NCI-H2107 (cell line): ENCODE measurements at regions not wholly inside any gene's neighbourhood (a gene's known extent, or its start where the extent isn't known, plus 50 kb on each side); places are given as distances from the start of the nearest gene placed in this dataset.

ENCODE experiments used
- DNase-seq: peaks from one replicate; lab custom pipeline; 2025; lab: John Stamatoyannopoulos, UW

- DNase-seq: no peak
Observed at GRCh38 chr10:36301539-36301938, 659.4 kb upstream of the FZD8 start.

- no peak for DNase-seq
Observed at GRCh38 chr10:36301139-36301538, 659.0 kb upstream of the FZD8 start.

- DNase-seq: no peak
Observed at GRCh38 chr10:36283827-36284226, 641.7 kb upstream of the FZD8 start.

- no peak for DNase-seq
Observed at GRCh38 chr10:36281831-36282331, 639.8 kb upstream of the FZD8 start.

- DNase-seq: no peak
Observed at GRCh38 chr10:36280890-36281499, 638.9 kb upstream of the FZD8 start.

GRCh38 chr10:36280321-36280741 lies 638.2 kb upstream of the FZD8 start:
- no peak for DNase-seq

- DNase-seq: no peak
Observed at GRCh38 chr10:36278176-36278575, 636.1 kb upstream of the FZD8 start.

- no peak for DNase-seq
Observed at GRCh38 chr10:36277459-36277858, 635.4 kb upstream of the FZD8 start.

- DNase-seq: no peak
Observed at GRCh38 chr10:36271627-36272340, 629.7 kb upstream of the FZD8 start.

- DNase-seq: no peak
Observed at GRCh38 chr10:36269222-36269621, 627.1 kb upstream of the FZD8 start.

- no peak for DNase-seq
Observed at GRCh38 chr10:36266923-36267322, 624.8 kb upstream of the FZD8 start.

GRCh38 chr10:36265741-36266140 lies 623.6 kb upstream of the FZD8 start:
- DNase-seq: no peak

GRCh38 chr10:36263871-36264270 lies 621.8 kb upstream of the FZD8 start:
- no peak for DNase-seq

- no peak for DNase-seq
Observed at GRCh38 chr10:36256948-36257356, 614.9 kb upstream of the FZD8 start.

- DNase-seq: no peak
Observed at GRCh38 chr10:36256166-36256565, 614.1 kb upstream of the FZD8 start.

- no peak for DNase-seq
Observed at GRCh38 chr10:36254199-36254598, 612.1 kb upstream of the FZD8 start.

GRCh38 chr10:36253731-36254130 lies 611.6 kb upstream of the FZD8 start:
- DNase-seq: no peak

GRCh38 chr10:36251068-36251467 lies 609.0 kb upstream of the FZD8 start:
- DNase-seq: no peak

GRCh38 chr10:36248304-36248981 lies 606.3 kb upstream of the FZD8 start:
- no peak for DNase-seq

GRCh38 chr10:36247478-36247877 lies 605.4 kb upstream of the FZD8 start:
- DNase-seq: no peak

GRCh38 chr10:36236931-36237330 lies 594.8 kb upstream of the FZD8 start:
- DNase-seq: no peak

GRCh38 chr10:36236341-36236740 lies 594.2 kb upstream of the FZD8 start:
- DNase-seq: no peak

GRCh38 chr10:36232935-36233334 lies 590.8 kb upstream of the FZD8 start:
- DNase-seq: no peak
